Vagina (tissue), 2 donors: ENCODE measurements at regions not wholly inside any gene's neighbourhood (a gene's known extent, or its start where the extent isn't known, plus 50 kb on each side); places are given as distances from the start of the nearest gene placed in this dataset.

ENCODE experiments used
- DNase-seq, 2 donors: peaks; one replicate each; pipeline ENCODE4 v3.0.0-alpha.2; 2017; ENCODE audit errors: extremely low spot score in 2 of 2
- H3K27ac ChIP-seq: fragments of 200-600 bp; sonication (generic); one replicate; pipeline ENCODE4 v1.5.1; 2019
- H3K27me3 ChIP-seq: fragments of 200-600 bp; sonication (generic); one replicate; pipeline ENCODE4 v1.5.1; 2019
- H3K36me3 ChIP-seq, 2 donors: fragments of 200-600 bp; sonication (generic); one replicate each; pipeline ENCODE4 v1.5.1; 2017 to 2019
- H3K4me1 ChIP-seq: fragments of 200-600 bp; sonication (generic); one replicate; pipeline ENCODE4 v1.5.1; 2019
- H3K4me3 ChIP-seq, 2 donors: fragments of 200-600 bp; sonication (generic); 1 replicate in 1 of 2; 2 replicates in 1 of 2; pipeline ENCODE4 v1.5.1; 2016 to 2019
- H3K9me3 ChIP-seq: fragments of 200-600 bp; sonication (generic); one replicate; pipeline ENCODE4 v1.5.1; 2019
- CTCF ChIP-seq, 3 experiments: fragments of 450-650 bp in 2 of 3; fragments of 200-600 bp in 1 of 3; sonication (generic) in 1 of 3; IDR thresholded peaks; one replicate each; pipeline ENCODE4 v1.5.1; 2017 to 2019; ENCODE audit warnings: antibody characterized with exemption in 3 of 3, mild to moderate bottlenecking in 2 of 3, moderate library complexity in 2 of 3
- POLR2A ChIP-seq, 2 donors: fragments of 450-650 bp; IDR thresholded peaks; one replicate each; pipeline ENCODE4 v1.6.1; 2017; ENCODE audit warnings: antibody characterized with exemption in 2 of 2, mild to moderate bottlenecking in 2 of 2, moderate library complexity in 2 of 2
- POLR2AphosphoS5 ChIP-seq, 2 donors: sonication (generic); formaldehyde crosslinking; IDR thresholded peaks; one replicate each; pipeline ENCODE4 v1.9.0; 2017; ENCODE audit warnings: antibody characterized with exemption in 2 of 2, mild to moderate bottlenecking in 2 of 2, low read depth in 1 of 2; ENCODE audit not compliant: insufficient read depth in 1 of 2
- intact Hi-C: fragments of 100-400 bp; cut with DNase I; formaldehyde crosslinking; loops from one replicate; pipeline ENCODE4 v1.15.1; 2023

DNA sequence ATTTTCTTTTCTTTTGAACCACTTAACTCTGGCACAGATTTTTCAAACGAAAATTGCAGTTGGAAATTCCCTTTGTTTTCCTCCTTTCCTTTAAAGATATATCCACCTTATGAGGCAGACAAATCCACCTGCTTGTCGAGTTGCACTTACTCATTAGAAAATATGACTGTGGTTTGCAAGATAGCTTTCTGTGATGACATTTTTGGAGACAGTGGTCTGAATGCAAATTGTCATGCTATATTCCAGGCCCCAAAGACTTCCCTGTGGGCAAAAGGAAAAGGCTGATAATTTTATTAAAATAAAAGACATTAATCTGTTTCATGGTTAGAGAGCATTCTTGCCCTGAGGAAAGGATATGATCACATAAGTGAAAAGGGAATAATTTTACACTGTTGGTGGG lies 120.6 kb downstream of the TNFSF18 start:
- H3K27me3 ChIP-seq, result no peaks in the 10 kb centered on the region
- no peaks in the 10 kb centered on the region for H3K36me3 ChIP-seq
- H3K4me1 ChIP-seq, result peaks cover 38% of the 10 kb centered on the region
- intact Hi-C loops, result no loop called here
- TF ChIP-seq POLR2AphosphoS5 (IDR thresholded peaks at IDR 0.05; ENCODE audit: insufficient read depth in 1 of 2, low read depth in 1 of 2), result no peak
- no peak for TF ChIP-seq CTCF (IDR thresholded peaks at IDR 0.05)
- no peak for TF ChIP-seq POLR2A (IDR thresholded peaks at IDR 0.05)
- no peak overlapping the region for H3K4me3 ChIP-seq
- no peaks in the 10 kb centered on the region for H3K9me3 ChIP-seq
- H3K27ac ChIP-seq, result no peak overlapping the region
- DNase-seq, result no peak

GRCh38 chr1:172931340-172931739 lies 119.4 kb downstream of the TNFSF18 start:
- Histone ChIP-seq H3K4me3 (no peak overlapping the region), H3K27me3 (no peaks in the 10 kb centered on the region), H3K36me3 (no peaks in the 10 kb centered on the region), H3K9me3 (no peaks in the 10 kb centered on the region), H3K4me1 (peaks cover 38% of the 10 kb centered on the region), H3K27ac (no peak overlapping the region)
- no peak for DNase-seq
- TF ChIP-seq CTCF (IDR thresholded peaks at IDR 0.05), result no peak
- no peak for TF ChIP-seq POLR2A (IDR thresholded peaks at IDR 0.05)
- TF ChIP-seq POLR2AphosphoS5 (IDR thresholded peaks at IDR 0.05; ENCODE audit: insufficient read depth in 1 of 2, low read depth in 1 of 2), result no peak
- intact Hi-C loops, result no loop called here

- Histone ChIP-seq H3K27ac (no peak overlapping the region), H3K27me3 (no peaks in the 10 kb centered on the region), H3K4me1 (peaks cover 38% of the 10 kb centered on the region), H3K4me3 (no peak overlapping the region), H3K36me3 (no peaks in the 10 kb centered on the region), H3K9me3 (no peaks in the 10 kb centered on the region)
- intact Hi-C loops, result no loop called here
- no peak for DNase-seq
- no peak for TF ChIP-seq CTCF (IDR thresholded peaks at IDR 0.05)
- TF ChIP-seq POLR2AphosphoS5 (IDR thresholded peaks at IDR 0.05; ENCODE audit: insufficient read depth in 1 of 2, low read depth in 1 of 2), result no peak
- no peak for TF ChIP-seq POLR2A (IDR thresholded peaks at IDR 0.05)
Measured at GRCh38 chr1:172931761-172932160, 119.0 kb downstream of the TNFSF18 start.

- Histone ChIP-seq H3K36me3 (no peaks in the 10 kb centered on the region), H3K27me3 (no peaks in the 10 kb centered on the region), H3K4me3 (no peak overlapping the region), H3K4me1 (peaks cover 38% of the 10 kb centered on the region), H3K9me3 (no peaks in the 10 kb centered on the region), H3K27ac (peak overlapping the region; percentile 35)
- no peak for TF ChIP-seq POLR2AphosphoS5 (IDR thresholded peaks at IDR 0.05; ENCODE audit: insufficient read depth in 1 of 2, low read depth in 1 of 2)
- no peak for TF ChIP-seq POLR2A (IDR thresholded peaks at IDR 0.05)
- no peak for TF ChIP-seq CTCF (IDR thresholded peaks at IDR 0.05)
- DNase-seq, result no peak
- intact Hi-C loops, result no loop called here
Measured at GRCh38 chr1:172932981-172933380, 117.8 kb downstream of the TNFSF18 start.

DNA sequence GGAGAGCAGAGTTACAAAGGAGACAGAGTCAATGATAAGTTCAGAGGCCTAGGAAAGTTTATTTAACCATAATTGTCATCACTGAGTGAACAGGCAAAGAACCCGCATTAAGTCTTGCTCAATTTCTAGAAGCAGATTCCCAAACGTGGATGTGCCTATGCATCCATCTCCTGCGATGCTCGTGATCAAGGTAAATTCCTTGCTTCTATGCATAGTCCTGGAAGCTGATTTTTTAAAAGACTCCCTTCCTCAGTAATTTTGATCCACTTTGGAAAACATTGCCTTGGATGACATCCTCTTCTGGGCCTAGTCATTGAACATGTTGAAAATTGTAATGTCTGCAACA lies 116.4 kb downstream of the TNFSF18 start:
- intact Hi-C loops, result no loop called here
- DNase-seq, result no peak
- Histone ChIP-seq H3K27me3 (no peaks in the 10 kb centered on the region), H3K4me3 (no peak overlapping the region), H3K4me1 (peaks cover 25% of the 10 kb centered on the region), H3K36me3 (no peaks in the 10 kb centered on the region), H3K9me3 (no peaks in the 10 kb centered on the region), H3K27ac (peak overlapping the region; percentile 35)
- TF ChIP-seq CTCF (IDR thresholded peaks at IDR 0.05) (no peak), POLR2A (IDR thresholded peaks at IDR 0.05) (no peak)
